NCI-H345 (cell line): ENCODE measurements at regions not wholly inside any gene's neighbourhood (a gene's known extent, or its start where the extent isn't known, plus 50 kb on each side); places are given as distances from the start of the nearest gene placed in this dataset.

Experiments
- DNase-seq: peaks from one replicate; lab custom pipeline; 2025; lab: John Stamatoyannopoulos, UW

DNA sequence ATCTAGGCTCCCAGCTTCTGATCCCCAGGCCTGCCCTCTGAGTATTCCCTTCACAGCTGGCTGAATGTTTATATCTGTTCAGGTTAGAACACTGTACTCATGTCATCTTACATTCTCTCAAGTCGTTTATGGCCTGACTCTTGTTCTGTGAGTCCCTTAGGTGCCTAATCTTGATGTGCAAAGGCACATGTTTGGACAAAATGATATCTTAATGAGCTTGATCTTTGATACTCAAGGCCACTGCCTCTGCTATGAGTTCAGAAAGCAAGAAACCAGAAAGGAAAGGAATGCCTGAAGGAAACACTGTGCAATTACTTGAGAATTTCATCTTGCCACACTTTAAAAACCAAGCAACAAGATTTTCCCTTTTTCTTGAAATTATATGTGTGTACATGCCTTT, 391.8 kb upstream of the ZNF608 start:
- DNase-seq: no peak

DNA sequence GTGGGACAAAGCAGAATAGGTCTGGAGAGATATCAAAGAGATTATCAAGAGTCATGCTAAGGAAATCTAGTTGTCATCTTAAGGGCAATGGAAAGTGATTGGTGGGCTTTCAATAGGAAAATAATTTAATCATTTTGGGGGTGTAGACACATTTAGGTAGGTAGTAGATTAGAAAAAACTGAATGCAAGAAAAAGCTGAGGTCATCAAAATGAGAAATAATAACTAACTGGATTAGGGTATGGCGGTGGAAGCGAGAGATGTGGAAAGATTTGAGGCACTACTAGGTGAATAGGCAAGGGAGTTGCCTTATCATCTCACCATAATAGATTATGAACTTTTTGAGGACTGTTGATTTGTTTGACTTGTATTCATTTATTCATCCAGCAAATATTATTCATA, 393.2 kb upstream of the ZNF608 start:
- no peak for DNase-seq

DNA sequence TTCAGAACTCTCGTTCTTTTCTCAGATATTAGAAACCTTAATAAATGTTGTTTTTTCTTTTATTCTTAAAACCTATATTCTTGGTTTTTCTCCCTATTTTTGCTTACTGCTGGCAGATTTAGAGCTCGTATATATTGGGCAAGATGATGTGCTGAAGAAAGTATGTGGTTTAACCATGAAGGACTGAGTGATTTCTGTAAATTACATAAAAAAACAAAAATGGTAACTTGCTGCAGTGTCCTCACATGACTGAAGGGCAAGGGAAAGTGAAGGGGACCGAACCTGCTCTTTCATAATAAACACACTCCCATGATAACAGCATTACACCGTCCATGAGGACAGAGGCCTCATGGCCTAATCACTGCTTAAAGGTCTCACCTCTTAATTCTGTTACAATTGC, 393.8 kb upstream of the ZNF608 start:
- no peak for DNase-seq

DNA sequence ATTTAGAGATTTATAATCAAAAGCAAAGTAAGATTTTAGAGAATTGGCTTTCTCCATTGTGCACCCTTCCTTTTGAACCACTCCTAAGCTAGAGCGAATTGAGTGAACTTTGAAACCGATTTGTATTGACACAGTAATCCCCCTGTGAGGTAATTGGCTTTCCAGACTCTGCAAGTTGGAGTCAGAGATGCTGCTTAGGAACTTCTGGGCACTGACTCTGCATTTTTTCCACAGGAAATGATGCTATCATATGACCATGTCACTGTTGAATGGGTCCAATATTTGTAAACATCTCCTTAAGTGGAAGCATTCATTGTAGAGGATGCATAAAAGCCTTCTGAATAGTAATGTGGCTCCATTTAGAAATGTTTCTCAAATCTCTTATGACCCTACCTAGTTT, 394.4 kb upstream of the ZNF608 start:
- peak; percentile 40 for DNase-seq

DNA sequence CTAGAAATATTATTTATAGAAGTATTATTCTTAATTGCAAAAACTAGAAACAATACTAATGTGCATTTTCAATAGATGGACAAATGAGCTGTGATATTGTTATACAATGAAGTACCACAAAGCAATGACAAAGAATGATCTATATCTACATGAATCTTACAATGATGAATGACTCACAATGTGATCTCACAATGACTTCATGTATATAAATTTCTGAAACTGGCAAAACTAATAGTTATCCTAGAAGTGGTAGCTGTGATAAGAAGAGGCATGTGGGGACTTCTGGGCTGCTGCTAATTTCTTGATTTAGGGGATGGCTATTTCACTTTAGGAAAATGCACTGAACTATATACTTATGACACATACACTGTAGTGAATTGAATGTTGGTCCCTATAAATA, 396.0 kb upstream of the ZNF608 start:
- DNase-seq: no peak

DNA sequence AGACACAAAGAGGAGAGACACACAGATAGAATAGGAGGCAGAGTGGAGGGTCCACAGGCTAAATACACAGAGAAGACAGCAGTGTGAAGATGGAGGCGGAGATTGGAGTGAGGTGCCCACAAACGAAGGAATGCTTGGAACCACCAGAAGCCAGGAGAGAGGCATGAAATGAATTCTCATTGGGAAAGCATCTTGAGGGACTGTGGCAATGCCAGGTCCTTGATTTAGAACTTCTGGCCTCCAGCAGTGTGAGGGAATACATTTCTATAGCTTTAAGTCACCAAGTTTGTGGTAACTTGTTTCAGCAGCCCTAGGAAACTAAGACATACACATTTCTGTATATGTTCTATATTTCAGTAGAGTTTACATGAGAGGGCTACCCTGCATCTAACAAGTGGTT, 396.6 kb upstream of the ZNF608 start:
- no peak for DNase-seq

DNA sequence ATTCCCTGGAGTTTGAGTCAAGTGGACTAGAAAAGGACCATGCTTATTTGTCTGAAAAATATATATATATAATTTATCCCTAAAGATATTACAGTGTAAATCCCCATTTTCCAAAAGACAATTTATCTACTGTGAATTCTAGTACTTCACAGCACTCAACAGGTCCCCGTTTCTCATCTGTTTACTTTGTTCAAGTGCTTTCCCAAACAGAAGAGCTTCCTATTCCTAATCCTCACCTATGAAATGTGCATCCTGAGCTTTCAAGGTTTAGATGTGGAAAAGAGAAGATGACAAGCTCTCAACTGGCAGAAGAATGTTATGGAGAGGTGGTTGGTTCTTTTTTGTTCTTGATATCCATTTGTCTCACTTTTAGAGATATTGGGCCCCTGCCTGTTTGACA, 401.6 kb upstream of the ZNF608 start:
- peak; percentile 11 for DNase-seq

DNA sequence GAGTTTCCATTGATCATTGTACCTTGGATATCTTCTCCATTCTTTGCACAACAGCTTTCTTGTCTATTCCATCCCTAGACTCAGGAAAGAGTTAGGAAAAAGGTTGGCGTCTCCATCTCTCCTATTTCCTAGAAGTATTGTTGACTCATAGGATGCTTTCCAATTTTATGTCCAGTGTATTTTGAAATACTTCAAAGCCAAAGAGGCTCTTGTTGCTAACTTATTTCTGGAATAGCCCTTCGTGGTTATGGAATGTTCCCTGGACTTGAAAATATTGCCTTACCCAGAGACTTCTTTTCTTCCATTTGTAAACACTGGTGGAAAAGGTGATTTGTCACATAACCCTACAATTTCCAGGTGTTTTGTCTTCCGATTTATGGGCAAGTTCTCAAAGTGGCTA, 402.3 kb upstream of the ZNF608 start:
- DNase-seq: no peak

DNA sequence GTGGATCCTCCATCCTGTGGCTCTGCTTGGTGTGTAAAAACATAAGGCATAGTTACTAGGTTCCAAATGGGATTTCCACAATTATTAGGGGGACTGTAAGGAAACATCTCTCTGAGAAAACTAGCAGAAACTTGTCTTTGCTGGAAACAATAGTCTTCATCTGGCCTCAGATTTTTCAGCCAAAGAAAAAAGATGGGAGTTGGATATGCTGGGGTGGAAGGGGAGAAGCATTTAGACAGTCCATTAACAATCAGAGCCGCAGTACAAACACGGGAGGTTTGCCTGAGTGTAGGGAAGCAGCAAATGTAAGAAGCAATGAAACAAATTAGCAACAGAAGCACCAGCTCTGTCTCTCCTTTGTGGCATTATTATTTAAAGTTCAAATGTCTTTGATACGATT, 402.7 kb upstream of the ZNF608 start:
- no peak for DNase-seq

DNA sequence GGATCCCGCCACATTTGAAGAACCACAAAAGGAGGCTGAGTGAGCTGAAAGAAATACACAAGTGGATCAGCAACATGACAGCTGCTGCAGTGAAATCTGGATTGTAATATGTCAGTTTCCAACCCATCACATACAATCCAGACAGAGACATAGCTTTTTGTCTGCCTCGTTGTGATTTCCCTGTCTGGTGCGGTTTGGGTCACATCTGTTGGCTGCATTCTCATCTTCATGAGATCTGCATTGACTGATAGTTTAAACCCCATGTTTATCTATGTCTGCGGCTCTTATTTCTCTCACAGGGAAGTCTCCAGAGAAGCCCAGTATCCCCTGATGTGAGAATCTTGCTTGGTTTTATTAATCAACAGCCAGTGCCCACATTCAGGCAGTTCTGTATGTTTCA, 403.1 kb upstream of the ZNF608 start:
- no peak for DNase-seq

DNA sequence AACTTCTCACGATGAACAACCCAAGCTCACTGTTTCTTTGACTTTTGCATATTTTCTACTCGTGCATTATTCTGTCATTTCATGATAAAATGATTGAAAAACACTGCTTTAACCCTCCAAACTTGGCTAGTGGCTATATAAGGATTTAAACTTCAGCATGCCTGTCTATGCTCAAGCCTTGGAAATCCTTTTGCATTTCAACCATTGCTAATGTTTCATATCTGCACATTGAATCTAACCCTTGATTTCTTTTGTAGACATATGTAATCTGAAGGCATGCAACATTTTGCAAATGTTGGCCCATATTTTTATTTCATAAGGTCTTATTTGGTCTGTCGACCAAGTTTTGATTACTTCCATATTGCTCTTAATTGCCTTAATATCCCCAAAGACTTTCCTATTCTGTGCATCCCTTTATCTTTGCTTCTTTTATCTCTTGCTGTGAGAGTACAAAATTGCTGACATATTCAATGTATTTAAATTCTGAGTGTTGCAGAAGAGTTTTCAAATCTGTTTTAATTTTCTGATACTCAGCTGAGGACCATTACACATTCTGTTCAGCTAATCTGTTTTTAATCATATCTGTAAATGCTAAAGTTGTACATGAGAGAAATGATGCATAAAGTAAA, 403.7 kb upstream of the ZNF608 start:
- DNase-seq: no peak

DNA sequence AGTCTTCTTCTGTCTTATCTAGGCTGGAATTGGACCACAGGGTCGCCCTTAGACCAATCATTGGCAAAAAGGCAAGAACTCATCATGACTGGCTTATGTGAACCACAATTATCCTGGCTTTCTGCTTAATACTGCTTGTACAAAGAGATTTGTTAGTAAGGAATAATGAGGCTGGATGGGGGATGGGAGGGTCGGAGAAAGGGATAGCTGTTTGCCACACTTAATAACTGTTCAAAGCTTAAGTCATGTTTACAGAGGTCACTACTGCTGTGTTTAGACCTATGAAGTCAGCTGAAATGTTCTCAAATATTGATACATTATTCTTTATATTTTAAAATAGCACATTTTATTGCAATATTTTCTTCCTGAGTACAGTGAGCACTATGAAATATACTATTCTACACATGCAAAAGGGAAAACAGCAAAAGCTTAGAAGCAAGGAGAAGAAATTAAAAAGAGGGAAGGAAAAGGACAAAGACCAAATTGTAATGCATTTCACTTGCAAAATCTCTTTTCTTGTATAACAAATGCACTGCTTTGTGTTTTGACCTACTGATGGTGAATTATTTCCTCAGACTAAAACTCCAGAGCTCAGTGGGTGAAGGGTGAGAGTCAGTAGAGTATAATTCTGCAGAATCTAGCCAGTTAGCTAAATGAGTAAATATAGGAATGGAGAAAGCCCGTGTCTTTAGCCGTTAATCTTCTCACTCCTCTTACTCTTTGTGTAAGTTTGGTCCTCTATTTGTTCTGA, 404.9 kb upstream of the ZNF608 start:
- no peak for DNase-seq

DNA sequence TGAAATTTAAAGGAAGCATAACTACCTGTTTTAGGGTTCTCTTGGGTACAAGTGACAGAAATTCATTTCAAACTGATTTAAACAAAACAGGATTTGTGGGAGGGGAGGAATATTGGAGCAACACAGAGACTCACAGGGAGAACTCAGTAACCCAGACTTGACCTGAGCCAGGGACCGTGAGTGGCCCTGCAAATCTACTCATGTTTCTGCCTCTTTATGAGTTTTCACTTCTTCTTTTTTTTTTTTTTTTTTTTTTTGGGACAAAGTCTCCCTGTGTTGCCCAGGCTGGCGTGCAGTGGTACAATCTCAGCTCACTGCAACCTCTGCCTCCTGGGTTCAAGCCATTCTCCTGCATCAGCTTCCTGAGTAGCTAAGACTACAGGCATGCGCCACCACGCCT, 405.6 kb upstream of the ZNF608 start:
- no peak for DNase-seq

DNA sequence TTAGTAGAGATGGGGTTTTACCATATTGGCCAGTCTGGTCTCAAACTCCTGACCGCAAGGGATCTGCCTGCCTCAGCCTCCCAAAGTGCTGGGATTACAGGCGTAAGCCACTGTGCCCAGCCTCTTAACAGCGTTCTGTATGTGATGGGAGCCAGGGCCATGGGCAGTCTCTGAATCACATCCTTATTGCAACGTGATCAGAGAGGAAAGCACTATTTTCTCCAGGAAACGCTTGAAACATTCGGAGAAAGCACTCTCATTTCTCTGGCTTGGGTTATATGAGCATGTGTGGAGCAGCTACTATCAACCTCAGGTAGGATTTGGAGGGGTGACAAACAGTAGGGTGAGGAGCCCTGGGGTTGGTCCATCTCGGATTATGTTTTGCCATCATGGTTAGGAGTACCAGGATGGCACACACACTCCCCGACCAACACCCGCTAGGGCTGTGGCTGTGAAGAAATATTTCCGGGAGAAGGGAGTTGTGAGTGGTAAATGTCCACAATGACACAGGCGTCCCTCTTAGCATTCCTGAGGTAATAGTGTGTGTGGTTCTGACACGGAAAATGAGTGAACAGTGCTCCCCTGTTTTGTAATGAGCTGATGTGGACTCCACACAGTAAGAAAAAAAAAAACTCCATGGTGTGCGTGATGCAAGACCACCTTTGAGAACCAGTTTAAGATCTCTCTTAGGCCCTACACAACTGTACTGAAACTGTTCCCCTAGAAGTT, 406.2 kb upstream of the ZNF608 start:
- no peak for DNase-seq

DNA sequence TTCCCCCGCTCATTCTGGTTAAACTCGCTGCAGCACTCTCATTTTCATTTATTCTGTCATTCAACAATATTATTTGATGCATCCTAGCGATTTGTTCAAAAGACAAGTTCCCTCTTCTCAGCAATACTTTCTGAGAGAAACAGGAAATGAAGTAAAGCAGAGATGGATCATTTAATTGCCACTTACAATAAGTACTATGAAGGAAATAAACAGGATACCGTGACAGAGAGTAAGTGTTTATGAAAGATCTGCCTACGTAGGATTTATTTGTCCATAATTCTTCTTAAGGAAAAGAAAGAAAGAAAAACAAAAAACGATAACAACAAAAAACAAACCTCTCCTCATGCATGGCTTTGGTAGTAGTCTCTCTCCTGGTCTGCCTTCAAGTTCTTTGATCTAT, 406.8 kb upstream of the ZNF608 start:
- DNase-seq: no peak

DNA sequence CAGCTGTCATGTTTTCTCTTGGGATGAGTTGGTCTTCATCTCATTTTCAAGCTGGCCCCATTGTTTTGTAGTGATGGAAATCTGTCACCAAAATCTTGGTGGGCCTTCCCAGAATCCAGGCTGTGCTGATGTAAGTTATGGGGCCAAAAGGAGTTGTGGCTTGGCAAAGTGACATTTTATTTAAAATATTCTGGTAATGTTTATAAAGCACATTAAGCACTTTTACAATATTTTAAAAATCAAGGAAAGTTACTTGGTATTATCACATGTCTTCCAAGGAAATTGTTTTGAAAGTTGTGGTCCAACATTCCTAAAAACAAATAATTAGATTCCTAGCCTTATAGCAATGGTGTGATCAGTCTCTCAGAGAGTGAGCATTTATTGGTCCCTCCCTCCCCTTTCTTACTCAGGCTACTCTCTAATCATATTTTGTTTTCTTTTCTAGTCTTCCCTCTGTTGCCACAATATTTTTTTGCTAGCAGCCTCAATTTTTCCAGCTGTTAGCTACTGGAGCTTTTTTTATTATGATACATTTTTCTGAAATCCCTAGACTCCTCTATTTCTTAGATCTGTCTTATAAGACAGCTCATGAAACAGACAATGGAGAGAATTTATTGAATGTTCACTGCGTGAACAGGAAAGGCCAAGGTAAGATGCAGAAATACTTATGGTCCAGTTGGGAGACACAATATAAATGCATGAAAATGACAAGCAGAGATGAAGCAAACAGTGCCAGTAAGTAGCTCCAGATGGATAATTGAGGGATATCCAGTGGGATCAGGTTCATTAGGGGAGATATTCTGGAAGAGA, 408.1 kb upstream of the ZNF608 start:
- no peak for DNase-seq

DNA sequence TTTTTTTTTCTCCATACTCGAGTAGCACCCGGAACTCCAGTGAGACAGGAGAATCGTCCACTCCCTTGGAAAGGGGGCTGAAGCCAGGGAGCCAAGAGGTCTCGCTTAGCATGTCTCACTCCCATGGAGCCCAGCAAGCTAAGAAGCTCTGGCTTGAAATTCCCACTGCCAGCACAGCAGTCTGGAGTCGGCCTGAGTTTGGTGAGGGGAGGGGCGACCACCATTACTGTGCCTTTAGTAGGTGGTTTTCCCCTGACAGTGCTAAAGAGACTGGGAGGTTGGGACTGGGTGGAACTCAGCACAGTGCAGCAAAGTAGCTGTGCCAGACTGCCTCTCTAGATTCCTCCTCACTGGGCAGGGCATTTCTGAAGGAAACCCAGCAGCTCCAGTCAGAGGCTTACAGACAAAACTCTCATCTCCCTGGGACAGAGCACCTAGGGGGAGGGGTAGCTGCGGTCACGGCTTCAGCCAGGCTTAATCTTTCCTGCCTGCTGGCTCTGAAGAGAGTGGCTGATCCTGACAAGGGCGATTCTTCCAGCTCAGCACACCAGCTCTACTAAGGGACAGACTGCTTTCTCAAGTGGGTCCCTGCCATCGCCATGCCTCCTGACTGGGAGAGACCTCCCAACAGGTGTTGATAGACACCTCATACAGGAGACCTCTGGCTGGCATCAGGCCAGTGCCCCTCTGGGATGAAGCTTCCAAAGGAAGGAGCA, 414.5 kb upstream of the ZNF608 start:
- no peak for DNase-seq

DNA sequence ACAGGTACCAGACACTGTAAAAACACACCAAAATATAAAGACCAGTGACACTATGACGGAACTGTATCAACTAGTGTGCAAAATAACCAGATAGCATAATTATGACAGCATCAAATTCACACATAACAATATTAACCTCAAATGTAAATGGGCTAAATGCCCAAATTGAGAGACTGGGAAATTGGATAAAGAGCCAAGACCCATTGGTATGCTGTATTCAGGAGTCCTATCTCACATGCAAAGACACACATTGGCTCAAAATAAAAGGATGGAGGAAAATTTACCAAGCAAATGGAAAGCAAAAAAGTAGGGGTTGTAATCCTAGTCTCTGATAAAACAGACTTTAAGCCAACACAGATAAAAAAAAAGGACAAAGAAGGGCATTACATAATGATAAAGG, 416.3 kb upstream of the ZNF608 start:
- no peak for DNase-seq

DNA sequence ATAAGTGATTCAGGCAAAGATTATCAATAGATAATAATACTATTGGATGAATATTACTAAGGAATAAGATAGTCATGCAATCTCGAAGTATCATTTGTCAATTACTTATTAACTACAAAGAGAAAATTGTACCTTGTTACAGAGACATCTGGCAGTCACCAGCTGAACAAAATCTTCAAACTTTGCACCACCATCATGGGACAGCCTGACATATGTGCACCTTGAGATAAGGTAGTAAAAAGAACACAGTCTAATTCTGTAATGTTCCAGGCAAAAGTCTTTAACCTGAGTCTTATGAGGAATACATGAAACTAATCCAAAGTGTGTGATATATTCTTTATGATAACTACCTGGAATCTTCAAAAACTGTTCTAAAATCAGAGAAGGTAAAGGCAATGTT, 423.0 kb upstream of the ZNF608 start:
- no peak for DNase-seq

DNA sequence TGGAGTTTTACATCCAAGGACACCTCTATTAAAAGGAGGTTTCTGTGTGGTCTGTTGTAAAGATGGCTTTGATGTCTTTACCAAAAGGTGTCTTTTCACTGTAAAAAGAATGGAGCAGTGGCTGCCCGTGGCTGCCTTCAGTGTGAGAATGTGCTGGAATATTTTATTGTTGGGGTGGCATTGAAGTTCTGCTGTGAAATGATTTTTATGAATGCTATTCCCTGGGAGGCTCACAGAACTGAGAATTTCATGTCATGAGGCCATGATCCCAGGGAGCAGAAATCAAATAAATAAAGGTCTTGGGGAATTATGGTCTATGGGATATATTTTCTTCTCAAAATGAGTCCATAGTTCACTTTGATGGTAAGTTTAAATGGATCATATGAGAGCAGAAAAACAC, 425.2 kb upstream of the ZNF608 start:
- DNase-seq: no peak

DNA sequence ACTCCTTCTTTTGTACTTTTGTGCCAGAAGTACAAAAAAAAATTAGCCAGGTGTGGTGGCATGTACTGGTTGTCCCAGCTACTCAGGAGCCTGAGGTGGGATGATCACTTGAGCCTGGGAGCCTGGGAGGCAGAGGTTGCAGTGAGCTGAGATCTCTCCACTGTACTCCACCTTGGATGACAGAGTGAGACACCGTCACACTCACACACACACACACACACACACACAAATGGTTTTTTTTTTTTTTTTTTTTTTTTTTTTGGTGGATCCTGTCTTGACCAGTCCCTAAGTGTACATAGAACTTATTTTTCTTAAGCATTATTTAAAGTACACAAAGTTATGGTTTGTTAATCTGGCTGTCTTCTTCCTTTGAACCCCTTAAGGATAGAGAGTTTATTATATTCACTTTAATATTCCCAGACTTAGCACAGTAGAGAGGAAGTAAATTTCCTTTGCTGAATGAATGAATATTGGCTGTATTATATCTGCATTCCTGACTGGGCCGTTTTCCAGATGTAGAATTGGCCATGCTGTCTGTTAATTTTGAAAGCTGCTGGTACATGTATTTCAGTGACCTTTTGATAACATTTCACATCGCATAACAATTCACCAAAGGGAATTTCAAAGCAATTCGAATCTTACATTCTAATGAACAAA, 429.0 kb upstream of the ZNF608 start:
- DNase-seq: no peak
